ENCODE measurements at regions not wholly inside any gene's neighbourhood (a gene's known extent, or its start where the extent isn't known, plus 50 kb on each side); places are given as distances from the start of the nearest gene placed in this dataset.

DNA sequence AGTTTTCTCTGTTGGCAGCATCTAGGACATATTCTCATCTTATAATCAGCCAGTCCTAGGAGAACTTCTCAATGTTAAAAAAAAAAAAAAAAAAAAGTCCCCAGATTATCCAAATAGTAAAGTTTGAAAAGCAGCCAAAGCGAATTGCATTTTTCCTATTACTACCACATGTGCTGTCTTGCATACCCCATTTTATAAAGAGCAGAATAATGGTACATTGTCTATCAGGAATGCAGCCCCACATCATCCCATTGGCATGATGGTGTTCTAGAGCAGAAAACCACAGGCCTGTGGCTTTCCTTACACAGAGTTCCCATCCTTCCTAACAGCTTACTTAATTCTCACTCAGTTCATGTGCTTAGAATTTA lies 381.6 kb downstream of the TMEM38B start:
- Histone ChIP-seq H3K36me3 (ENCODE audit: insufficient read depth, low read length) (no peaks in the 10 kb centered on the region), H3F3A (ENCODE audit: low read depth) (peaks cover 4% of the 10 kb centered on the region; the same call in 1 of the 2 replicates), H3K9me2 (replicated peaks; ENCODE audit: low read depth, low read length) (no peaks in the 10 kb centered on the region), H4K20me1 (ENCODE audit: insufficient read depth, low read length, poor library complexity, severe bottlenecking) (no peaks in the 10 kb centered on the region), H3K27me3 (ENCODE audit: insufficient read depth, low read length, poor library complexity, severe bottlenecking) (no peaks in the 10 kb centered on the region), H3K9ac (ENCODE audit: low read depth, low read length, poor library complexity, severe bottlenecking) (no peak overlapping the region), H3K4me1 (ENCODE audit: insufficient read depth, low read length, poor library complexity, severe bottlenecking) (peaks cover 69% of the 10 kb centered on the region), H3K79me2 (ENCODE audit: insufficient read depth, low read length) (no peaks in the 10 kb centered on the region), H2AFZ (ENCODE audit: low read length) (no peak overlapping the region), H3K4me2 (ENCODE audit: low read depth, low read length, poor library complexity, severe bottlenecking) (no peak overlapping the region), H3K9me3 (ENCODE audit: insufficient read depth, low read depth, low read length) (no peaks in the 10 kb centered on the region), H3K4me3 (ENCODE audit: low read length, poor library complexity, severe bottlenecking) (no peak overlapping the region)
- TF ChIP-seq, protein P1, sequence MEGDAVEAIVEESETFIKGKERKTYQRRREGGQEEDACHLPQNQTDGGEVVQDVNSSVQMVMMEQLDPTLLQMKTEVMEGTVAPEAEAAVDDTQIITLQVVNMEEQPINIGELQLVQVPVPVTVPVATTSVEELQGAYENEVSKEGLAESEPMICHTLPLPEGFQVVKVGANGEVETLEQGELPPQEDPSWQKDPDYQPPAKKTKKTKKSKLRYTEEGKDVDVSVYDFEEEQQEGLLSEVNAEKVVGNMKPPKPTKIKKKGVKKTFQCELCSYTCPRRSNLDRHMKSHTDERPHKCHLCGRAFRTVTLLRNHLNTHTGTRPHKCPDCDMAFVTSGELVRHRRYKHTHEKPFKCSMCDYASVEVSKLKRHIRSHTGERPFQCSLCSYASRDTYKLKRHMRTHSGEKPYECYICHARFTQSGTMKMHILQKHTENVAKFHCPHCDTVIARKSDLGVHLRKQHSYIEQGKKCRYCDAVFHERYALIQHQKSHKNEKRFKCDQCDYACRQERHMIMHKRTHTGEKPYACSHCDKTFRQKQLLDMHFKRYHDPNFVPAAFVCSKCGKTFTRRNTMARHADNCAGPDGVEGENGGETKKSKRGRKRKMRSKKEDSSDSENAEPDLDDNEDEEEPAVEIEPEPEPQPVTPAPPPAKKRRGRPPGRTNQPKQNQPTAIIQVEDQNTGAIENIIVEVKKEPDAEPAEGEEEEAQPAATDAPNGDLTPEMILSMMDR (conservative IDR thresholded peaks at IDR 0.05; ENCODE audit: low read length) = no peak
- TF ChIP-seq EZH2phosphoT487 (IDR thresholded peaks at IDR 0.05; ENCODE audit: borderline replicate concordance) = no peak

DNA sequence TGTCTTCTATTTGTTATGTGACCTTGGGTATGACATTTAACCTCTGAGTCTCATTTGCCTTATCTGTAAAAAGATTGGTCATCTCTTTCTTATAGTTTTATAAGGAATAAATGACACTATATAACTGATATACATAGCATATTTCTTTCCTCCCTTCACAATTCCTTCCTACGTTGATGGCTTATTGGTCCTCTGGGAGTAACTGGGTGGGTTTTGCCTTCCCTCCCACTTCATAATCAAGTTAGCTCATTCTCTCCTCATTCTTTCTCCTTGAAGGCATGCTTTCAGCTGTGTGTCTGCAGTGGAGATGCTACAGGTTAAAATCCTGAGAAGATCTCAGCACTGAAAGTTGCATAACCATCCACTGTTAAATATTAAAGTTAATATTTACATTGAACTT lies 382.4 kb downstream of the TMEM38B start:
- H3K4me2 ChIP-seq (ENCODE audit: low read depth, low read length, poor library complexity, severe bottlenecking) = no peak overlapping the region
- no peaks in the 10 kb centered on the region for H3K27me3 ChIP-seq (ENCODE audit: insufficient read depth, low read length, poor library complexity, severe bottlenecking)
- TF ChIP-seq, protein P1 (conservative IDR thresholded peaks at IDR 0.05; ENCODE audit: low read length) = no peak
- no peak for TF ChIP-seq EZH2phosphoT487 (IDR thresholded peaks at IDR 0.05; ENCODE audit: borderline replicate concordance)
- H3K9ac ChIP-seq (ENCODE audit: low read depth, low read length, poor library complexity, severe bottlenecking) = no peak overlapping the region
- no peaks in the 10 kb centered on the region for H3K36me3 ChIP-seq (ENCODE audit: insufficient read depth, low read length)
- no peaks in the 10 kb centered on the region for H4K20me1 ChIP-seq (ENCODE audit: insufficient read depth, low read length, poor library complexity, severe bottlenecking)
- no peaks in the 10 kb centered on the region for H3K9me3 ChIP-seq (ENCODE audit: insufficient read depth, low read depth, low read length)
- H3K4me1 ChIP-seq (ENCODE audit: insufficient read depth, low read length, poor library complexity, severe bottlenecking) = peaks cover 69% of the 10 kb centered on the region
- H3K4me3 ChIP-seq (ENCODE audit: low read length, poor library complexity, severe bottlenecking) = no peak overlapping the region
- peaks cover 4% of the 10 kb centered on the region; the same call in 1 of the 2 replicates for H3F3A ChIP-seq (ENCODE audit: low read depth)
- no peaks in the 10 kb centered on the region for H3K9me2 ChIP-seq (replicated peaks; ENCODE audit: low read depth, low read length)
- H2AFZ ChIP-seq (ENCODE audit: low read length) = no peak overlapping the region
- H3K79me2 ChIP-seq (ENCODE audit: insufficient read depth, low read length) = no peaks in the 10 kb centered on the region

DNA sequence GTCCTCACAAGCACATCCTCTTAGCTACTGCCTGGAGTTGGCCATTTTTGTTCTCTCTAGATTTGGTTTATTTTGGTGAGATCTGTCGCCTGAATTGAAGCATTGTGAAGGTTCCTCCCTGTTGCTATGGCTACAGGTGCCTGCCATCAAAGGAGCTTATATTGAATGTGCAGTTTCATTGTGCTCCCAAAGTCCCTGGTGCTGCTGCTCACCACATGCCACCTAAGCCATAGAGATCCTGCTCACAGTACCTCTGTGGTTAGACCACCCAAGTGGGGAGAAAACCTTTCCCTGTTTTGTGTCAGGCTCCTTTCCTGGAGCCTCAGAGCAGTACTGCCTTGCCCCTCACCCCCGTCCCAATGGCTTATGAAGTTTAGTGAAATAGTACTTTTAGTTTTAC lies 383.4 kb downstream of the TMEM38B start:
- Histone ChIP-seq H3K9me3 (ENCODE audit: insufficient read depth, low read depth, low read length) (no peaks in the 10 kb centered on the region), H3K4me1 (ENCODE audit: insufficient read depth, low read length, poor library complexity, severe bottlenecking) (peaks cover 71% of the 10 kb centered on the region), H2AFZ (ENCODE audit: low read length) (no peak overlapping the region), H3F3A (ENCODE audit: low read depth) (no peaks in the 10 kb centered on the region; the same call in 1 of the 2 replicates), H3K4me3 (ENCODE audit: low read length, poor library complexity, severe bottlenecking) (no peak overlapping the region), H3K9me2 (replicated peaks; ENCODE audit: low read depth, low read length) (no peaks in the 10 kb centered on the region), H3K4me2 (ENCODE audit: low read depth, low read length, poor library complexity, severe bottlenecking) (no peak overlapping the region), H4K20me1 (ENCODE audit: insufficient read depth, low read length, poor library complexity, severe bottlenecking) (no peaks in the 10 kb centered on the region), H3K9ac (ENCODE audit: low read depth, low read length, poor library complexity, severe bottlenecking) (no peak overlapping the region), H3K36me3 (ENCODE audit: insufficient read depth, low read length) (no peaks in the 10 kb centered on the region), H3K27me3 (ENCODE audit: insufficient read depth, low read length, poor library complexity, severe bottlenecking) (no peaks in the 10 kb centered on the region), H3K79me2 (ENCODE audit: insufficient read depth, low read length) (no peaks in the 10 kb centered on the region)
- TF ChIP-seq, protein P1 (conservative IDR thresholded peaks at IDR 0.05; ENCODE audit: low read length) = no peak
- no peak for TF ChIP-seq EZH2phosphoT487 (IDR thresholded peaks at IDR 0.05; ENCODE audit: borderline replicate concordance)

Data from Loucy (cell line).